A673 (cell line): ENCODE measurements at regions not wholly inside any gene's neighbourhood (a gene's known extent, or its start where the extent isn't known, plus 50 kb on each side); places are given as distances from the start of the nearest gene placed in this dataset.

Experiments used
- CTCF ChIP-seq: fragments of 300-800, 200-600 bp; sonication (generic); conservative IDR thresholded peaks from 2 replicates; pipeline ENCODE4 v1.5.1; 2017; ENCODE audit warnings: low read depth, mild to moderate bottlenecking, antibody characterized with exemption, low read length, moderate library complexity, mixed read lengths
- EZH2 ChIP-seq: fragments of 200-600 bp; sonication (generic); IDR thresholded peaks from 2 replicates; pipeline ENCODE4 v1.6.1; 2017; ENCODE audit warnings: borderline replicate concordance, low read depth, mild to moderate bottlenecking, mixed read lengths, antibody characterized with exemption, low read length; ENCODE audit not compliant: poor library complexity, severe bottlenecking

GRCh38 chr17:14427900-14428647, 127.2 kb downstream of the HS3ST3B1 start:
- TF ChIP-seq CTCF = no peak
- TF ChIP-seq EZH2 = no peak
